ENCODE measurements at regions not wholly inside any gene's neighbourhood (a gene's known extent, or its start where the extent isn't known, plus 50 kb on each side); places are given as distances from the start of the nearest gene placed in this dataset.

DNA sequence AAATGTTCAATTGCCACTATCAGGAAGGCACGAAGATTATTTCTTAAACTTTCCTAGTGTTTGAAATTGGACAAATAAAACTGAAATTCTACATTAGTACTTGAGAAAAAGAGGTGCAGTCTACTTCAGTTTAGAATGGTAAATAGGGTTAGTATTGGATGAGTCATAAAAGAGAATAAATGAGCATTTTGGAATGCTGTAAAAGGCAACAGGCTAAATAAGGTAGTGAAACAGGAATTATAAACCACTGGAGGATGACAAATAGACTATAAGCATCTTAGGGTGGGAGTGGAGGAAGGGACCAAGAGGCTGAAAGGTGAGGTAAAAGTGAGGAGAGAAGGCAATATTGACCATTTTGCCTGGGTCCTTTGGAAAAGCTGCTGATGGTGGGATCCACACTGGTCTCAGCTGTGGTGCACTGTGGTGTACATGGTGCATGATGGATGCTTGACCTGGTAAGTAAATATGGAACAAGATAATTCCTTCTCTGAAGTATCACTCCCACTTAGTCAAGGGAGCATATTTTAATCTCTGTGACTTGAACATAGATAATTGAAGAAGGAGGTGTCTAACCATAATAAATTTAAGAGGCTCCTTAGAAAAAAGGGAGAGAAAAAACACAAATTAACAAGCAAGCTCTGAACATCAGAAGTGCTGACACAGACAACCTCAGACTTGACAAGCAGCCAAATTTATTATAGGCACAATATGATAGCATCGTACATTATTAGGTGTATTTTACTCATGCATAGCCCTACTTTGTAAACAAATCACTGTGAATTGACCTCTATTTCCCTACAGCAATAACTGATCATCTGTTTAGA is 76.4 kb upstream of the SCIN start:
- TF ChIP-seq, protein P1, sequence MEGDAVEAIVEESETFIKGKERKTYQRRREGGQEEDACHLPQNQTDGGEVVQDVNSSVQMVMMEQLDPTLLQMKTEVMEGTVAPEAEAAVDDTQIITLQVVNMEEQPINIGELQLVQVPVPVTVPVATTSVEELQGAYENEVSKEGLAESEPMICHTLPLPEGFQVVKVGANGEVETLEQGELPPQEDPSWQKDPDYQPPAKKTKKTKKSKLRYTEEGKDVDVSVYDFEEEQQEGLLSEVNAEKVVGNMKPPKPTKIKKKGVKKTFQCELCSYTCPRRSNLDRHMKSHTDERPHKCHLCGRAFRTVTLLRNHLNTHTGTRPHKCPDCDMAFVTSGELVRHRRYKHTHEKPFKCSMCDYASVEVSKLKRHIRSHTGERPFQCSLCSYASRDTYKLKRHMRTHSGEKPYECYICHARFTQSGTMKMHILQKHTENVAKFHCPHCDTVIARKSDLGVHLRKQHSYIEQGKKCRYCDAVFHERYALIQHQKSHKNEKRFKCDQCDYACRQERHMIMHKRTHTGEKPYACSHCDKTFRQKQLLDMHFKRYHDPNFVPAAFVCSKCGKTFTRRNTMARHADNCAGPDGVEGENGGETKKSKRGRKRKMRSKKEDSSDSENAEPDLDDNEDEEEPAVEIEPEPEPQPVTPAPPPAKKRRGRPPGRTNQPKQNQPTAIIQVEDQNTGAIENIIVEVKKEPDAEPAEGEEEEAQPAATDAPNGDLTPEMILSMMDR (IDR thresholded peaks at IDR 0.05; ENCODE audit: poor library complexity) = no peak
- no peak for TF ChIP-seq EZH2 (IDR thresholded peaks at IDR 0.05; ENCODE audit: borderline replicate concordance)
- TF ChIP-seq EZH2phosphoT487 (IDR thresholded peaks at IDR 0.05; ENCODE audit: low read depth, severe bottlenecking, unreplicated experiment) = no peak

Data from hepatocyte (in vitro differentiated cells).